Naive thymus-derived CD4-positive, alpha-beta T cell (primary cell): ENCODE measurements at regions not wholly inside any gene's neighbourhood (a gene's known extent, or its start where the extent isn't known, plus 50 kb on each side); places are given as distances from the start of the nearest gene placed in this dataset.

Experiments
- ATAC-seq: fragments of 150-1000 bp; cut with Tn5 transposase; 2 replicates; pipeline ENCODE4 v1.10.0; 2021; ENCODE audit warnings: mild to moderate bottlenecking, moderate library complexity
- CTCF ChIA-PET: fragments of 350-600 bp; sonication (Branson Sonifier 250); formaldehyde crosslinking; loops from one replicate; lab custom pipeline; 2021; ENCODE audit warnings: antibody characterized with exemption; lab: Charles Lee
- POLR2A ChIA-PET: fragments of 350-600 bp; sonication (Branson Sonifier 250); formaldehyde crosslinking; loops from one replicate; lab custom pipeline; 2021; ENCODE audit warnings: antibody characterized with exemption, inconsistent platforms; lab: Charles Lee
- DNase-seq, 9 donors: peaks; one replicate each; pipeline versions ENCODE4 v3.0.0 to v3.0.0-alpha.2; 2020 to 2022; ENCODE audit warnings: mixed read lengths in 1 of 9
- H3K27ac ChIP-seq: one replicate; pipeline ENCODE4 v1.7.0; 2013; ENCODE audit warnings: mild to moderate bottlenecking, low read depth, low read length, moderate library complexity
- H3K27me3 ChIP-seq, 2 donors: one replicate each; pipeline ENCODE4 v1.7.0; 2013; ENCODE audit warnings: low read length in 2 of 2, mild to moderate bottlenecking in 2 of 2, moderate library complexity in 2 of 2; ENCODE audit not compliant: control insufficient read depth in 2 of 2, insufficient read depth in 2 of 2
- H3K36me3 ChIP-seq, 3 experiments: 1 replicate in 2 of 3; 2 replicates in 1 of 3; pipeline ENCODE4 v1.7.0; 2013; ENCODE audit warnings: low read length in 3 of 3, mild to moderate bottlenecking in 3 of 3, moderate library complexity in 1 of 3; ENCODE audit not compliant: insufficient read depth in 3 of 3, control insufficient read depth in 2 of 3
- H3K4me1 ChIP-seq, 2 donors: one replicate each; pipeline ENCODE4 v1.7.0; 2013; ENCODE audit warnings: low read length in 2 of 2, mild to moderate bottlenecking in 2 of 2, moderate library complexity in 1 of 2; ENCODE audit not compliant: control insufficient read depth in 2 of 2, insufficient read depth in 2 of 2
- H3K4me3 ChIP-seq: 2 replicates; pipeline ENCODE4 v1.7.0; 2013; ENCODE audit warnings: mild to moderate bottlenecking, low read length
- H3K9me3 ChIP-seq, 3 experiments: 1 replicate in 2 of 3; 2 replicates in 1 of 3; pipeline ENCODE4 v1.7.0; 2013; ENCODE audit warnings: low read length in 3 of 3; ENCODE audit not compliant: control insufficient read depth in 2 of 3
- H3K27ac Mint-ChIP-seq, 9 donors: one replicate each; pipeline ENCODE4 v1.8.0; 2020 to 2022; ENCODE audit warnings: mixed read lengths in 9 of 9, mild to moderate bottlenecking in 8 of 9, moderate library complexity in 5 of 9, inconsistent platforms in 2 of 9
- H3K27me3 Mint-ChIP-seq, 5 donors: one replicate each; pipeline ENCODE4 v1.8.0; 2021 to 2022; ENCODE audit warnings: mixed read lengths in 5 of 5, mild to moderate bottlenecking in 1 of 5
- H3K36me3 Mint-ChIP-seq, 5 donors: one replicate each; pipeline ENCODE4 v1.8.0; 2020 to 2022; ENCODE audit warnings: mixed read lengths in 5 of 5, mild to moderate bottlenecking in 3 of 5, inconsistent platforms in 1 of 5
- H3K4me1 Mint-ChIP-seq, 7 donors: one replicate each; pipeline ENCODE4 v1.8.0; 2020 to 2022; ENCODE audit warnings: mixed read lengths in 7 of 7, mild to moderate bottlenecking in 3 of 7, inconsistent platforms in 1 of 7
- H3K4me3 Mint-ChIP-seq, 10 donors: one replicate each; pipeline ENCODE4 v1.8.0; 2020 to 2022; ENCODE audit warnings: mild to moderate bottlenecking in 10 of 10, mixed read lengths in 10 of 10, moderate library complexity in 6 of 10, inconsistent platforms in 2 of 10
- H3K9me3 Mint-ChIP-seq, 11 donors: one replicate each; pipeline ENCODE4 v1.8.0; 2020 to 2022; ENCODE audit warnings: mixed read lengths in 11 of 11, mild to moderate bottlenecking in 4 of 11, inconsistent platforms in 1 of 11, moderate library complexity in 1 of 11
- intact Hi-C, 2 donors: fragments of 100-400 bp; cut with micrococcal nuclease; formaldehyde crosslinking; loops; one replicate each; pipeline ENCODE4 v1.15.1; 2023

DNA sequence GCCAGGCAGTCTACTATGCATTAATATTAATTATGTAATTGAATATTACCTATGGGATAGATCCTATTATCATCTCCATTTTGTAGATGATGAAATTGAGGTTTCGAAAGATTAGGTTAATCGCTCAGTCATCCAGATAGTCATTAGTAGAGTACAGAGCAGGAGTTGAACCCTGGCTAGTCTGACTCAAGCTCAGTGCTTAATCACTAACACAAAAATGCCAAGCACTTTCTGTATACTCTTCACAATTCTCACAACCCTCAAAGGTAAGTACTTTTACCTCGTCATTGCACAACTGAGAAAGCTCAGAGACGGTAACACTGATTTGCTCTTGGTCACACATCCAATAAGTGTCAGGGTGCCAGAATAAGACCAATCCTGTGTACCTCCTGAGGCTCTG, 280.2 kb upstream of the PLXNA2 start:
- H3K4me1 ChIP-seq, result no peaks in the 10 kb centered on the region
- no peaks in the 10 kb centered on the region for H3K27me3 ChIP-seq
- ATAC-seq (no peak), DNase-seq (no peak)
- intact Hi-C loops, result no loop called here
- ChIA-PET CTCF (no interaction called here), POLR2A (no interaction called here)
- no peaks in the 10 kb centered on the region for H3K9me3 ChIP-seq
- no peaks in the 10 kb centered on the region for H3K36me3 ChIP-seq
- H3K4me1 Mint-ChIP-seq, result no peaks in the 10 kb centered on the region
- H3K36me3 Mint-ChIP-seq, result no peaks in the 10 kb centered on the region
- peaks cover 0 to 2% (median 0%) of the 10 kb centered on the region in 11 donors for H3K9me3 Mint-ChIP-seq
- H3K27me3 Mint-ChIP-seq, result peaks cover 0 to 17% (median 8%) of the 10 kb centered on the region in 5 donors
- H3K4me3 Mint-ChIP-seq, result no peak overlapping the region
- H3K4me3 ChIP-seq, result no peak overlapping the region
- no peak overlapping the region for H3K27ac ChIP-seq
- H3K27ac Mint-ChIP-seq, result no peak overlapping the region

DNA sequence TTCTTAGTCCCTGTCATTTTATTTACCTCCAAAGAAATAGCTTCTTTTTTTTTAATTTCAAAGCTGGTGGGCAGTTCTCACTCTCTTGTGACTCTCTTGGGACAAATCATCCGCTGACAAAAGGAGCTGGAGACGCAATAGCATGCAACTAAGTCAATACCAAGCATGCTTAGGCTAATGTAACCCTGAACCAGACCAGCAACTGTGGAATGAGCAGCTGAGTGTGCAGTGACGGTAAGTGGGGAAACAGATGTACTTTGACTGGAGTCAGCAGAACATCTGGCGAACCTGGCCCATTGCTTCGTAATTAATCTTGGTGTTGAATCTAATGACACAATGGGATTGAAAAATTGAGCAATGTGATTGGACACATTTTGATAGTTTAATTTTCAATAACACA, 280.7 kb upstream of the PLXNA2 start:
- no peaks in the 10 kb centered on the region for H3K4me1 ChIP-seq
- no peak for DNase-seq
- H3K4me3 ChIP-seq, result no peak overlapping the region
- H3K36me3 Mint-ChIP-seq, result no peaks in the 10 kb centered on the region
- H3K27me3 ChIP-seq, result no peaks in the 10 kb centered on the region
- ATAC-seq, result no peak
- intact Hi-C loops, result no loop called here
- H3K4me1 Mint-ChIP-seq, result no peaks in the 10 kb centered on the region
- peaks cover 0 to 2% (median 0%) of the 10 kb centered on the region in 11 donors for H3K9me3 Mint-ChIP-seq
- H3K9me3 ChIP-seq, result no peaks in the 10 kb centered on the region
- ChIA-PET CTCF (no interaction called here), POLR2A (no interaction called here)
- no peaks in the 10 kb centered on the region for H3K36me3 ChIP-seq
- peaks cover 0 to 19% (median 8%) of the 10 kb centered on the region in 5 donors for H3K27me3 Mint-ChIP-seq
- no peak overlapping the region for H3K27ac Mint-ChIP-seq
- no peak overlapping the region for H3K4me3 Mint-ChIP-seq
- H3K27ac ChIP-seq, result no peak overlapping the region

DNA sequence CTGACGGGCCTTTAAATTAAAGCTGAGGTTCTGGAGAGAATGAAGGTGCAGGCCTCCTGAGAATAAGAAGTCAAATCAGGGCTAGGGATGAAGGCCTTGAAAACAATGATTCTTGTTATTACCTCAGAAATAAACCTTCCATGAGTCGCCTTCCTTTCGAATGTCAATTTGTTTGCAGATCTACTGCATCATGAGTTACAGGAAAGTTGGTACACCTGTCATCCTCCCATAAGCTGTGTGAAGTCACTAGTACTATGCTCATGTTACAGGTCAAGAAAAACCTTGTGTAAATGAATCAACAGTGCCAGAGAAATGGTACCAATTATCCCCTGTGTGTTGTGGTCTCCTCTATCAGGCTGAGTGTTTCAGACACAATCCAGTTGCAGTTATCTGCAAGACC, 281.2 kb upstream of the PLXNA2 start:
- Histone ChIP-seq H3K27me3 (no peaks in the 10 kb centered on the region), H3K9me3 (no peaks in the 10 kb centered on the region), H3K4me1 (no peaks in the 10 kb centered on the region), H3K36me3 (no peaks in the 10 kb centered on the region), H3K4me3 (no peak overlapping the region), H3K27ac (no peak overlapping the region)
- ChIA-PET CTCF (no interaction called here), POLR2A (no interaction called here)
- Mint-ChIP-seq H3K9me3 (peaks cover 0 to 2% (median 0%) of the 10 kb centered on the region in 11 donors), H3K27me3 (peaks cover 0 to 20% (median 8%) of the 10 kb centered on the region in 5 donors), H3K4me3 (no peak overlapping the region), H3K4me1 (no peaks in the 10 kb centered on the region), H3K27ac (no peak overlapping the region), H3K36me3 (no peaks in the 10 kb centered on the region)
- intact Hi-C loops, result no loop called here
- ATAC-seq, result no peak
- no peak for DNase-seq

DNA sequence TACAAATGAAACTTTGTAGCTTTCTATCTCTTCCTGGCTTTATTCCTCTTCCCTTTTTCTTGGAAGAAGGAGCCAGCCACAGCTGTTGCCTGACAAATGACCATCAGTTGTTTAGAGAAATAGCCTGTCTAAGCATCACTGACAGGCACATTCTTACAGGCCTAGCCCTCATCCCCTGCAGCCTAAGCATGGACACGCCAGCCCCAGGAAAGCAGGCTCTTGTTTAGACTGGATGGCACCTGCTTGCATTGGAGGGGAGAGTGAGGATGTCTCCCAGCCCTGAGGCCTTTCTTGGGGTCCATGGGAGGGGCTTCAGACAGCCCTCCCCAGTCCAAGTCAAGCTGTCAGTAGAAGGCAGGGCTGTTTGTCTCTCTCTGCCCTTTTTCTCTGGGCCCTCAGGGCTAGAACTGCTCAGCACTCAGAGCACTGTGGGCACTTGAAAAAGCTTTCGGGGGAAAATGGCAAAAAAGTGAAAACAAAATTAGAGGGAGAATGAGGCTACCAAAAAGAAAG, 282.5 kb upstream of the PLXNA2 start:
- Histone ChIP-seq H3K4me1 (no peaks in the 10 kb centered on the region), H3K27me3 (no peaks in the 10 kb centered on the region), H3K9me3 (no peaks in the 10 kb centered on the region), H3K36me3 (no peaks in the 10 kb centered on the region), H3K27ac (no peak overlapping the region), H3K4me3 (no peak overlapping the region)
- Mint-ChIP-seq H3K27me3 (peaks cover 0 to 19% (median 10%) of the 10 kb centered on the region in 5 donors), H3K36me3 (no peaks in the 10 kb centered on the region), H3K9me3 (peaks cover 0 to 2% (median 0%) of the 10 kb centered on the region in 11 donors), H3K27ac (no peak overlapping the region), H3K4me1 (no peaks in the 10 kb centered on the region), H3K4me3 (no peak overlapping the region)
- DNase-seq, result no peak
- intact Hi-C loops, result no loop called here
- ATAC-seq, result no peak
- ChIA-PET POLR2A (no interaction called here), CTCF (no interaction called here)

DNA sequence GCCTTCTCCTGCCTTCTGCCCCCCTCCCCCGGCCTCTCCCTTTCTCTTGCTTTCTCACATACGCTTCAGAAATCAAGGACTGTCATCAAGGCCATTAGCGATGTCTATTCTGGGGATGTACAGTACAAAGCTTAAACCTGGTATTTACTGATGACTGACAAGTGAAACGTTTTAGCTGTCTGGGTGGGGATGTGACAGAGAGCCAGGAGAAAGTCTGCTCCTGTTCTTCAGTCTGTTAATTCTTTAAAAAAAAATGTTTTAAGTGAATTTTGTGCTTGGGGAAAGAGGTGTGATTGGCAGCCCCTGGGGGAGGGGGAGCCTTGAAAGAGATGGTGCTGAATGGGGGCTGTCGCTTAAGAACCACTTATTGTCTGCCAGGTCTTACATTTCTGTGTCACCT, 283.0 kb upstream of the PLXNA2 start:
- Histone ChIP-seq H3K36me3 (no peaks in the 10 kb centered on the region), H3K4me3 (no peak overlapping the region), H3K27me3 (no peaks in the 10 kb centered on the region), H3K4me1 (no peaks in the 10 kb centered on the region), H3K9me3 (no peaks in the 10 kb centered on the region), H3K27ac (no peak overlapping the region)
- Mint-ChIP-seq H3K27ac (no peak overlapping the region), H3K4me3 (no peak overlapping the region), H3K27me3 (peaks cover 0 to 21% (median 15%) of the 10 kb centered on the region in 5 donors), H3K36me3 (no peaks in the 10 kb centered on the region), H3K4me1 (no peaks in the 10 kb centered on the region), H3K9me3 (peaks cover 0 to 2% (median 0%) of the 10 kb centered on the region in 11 donors)
- intact Hi-C loops, result no loop called here
- CTCF ChIA-PET, result no interaction called here
- POLR2A ChIA-PET, result no interaction called here
- ATAC-seq, result no peak
- DNase-seq, result no peak

DNA sequence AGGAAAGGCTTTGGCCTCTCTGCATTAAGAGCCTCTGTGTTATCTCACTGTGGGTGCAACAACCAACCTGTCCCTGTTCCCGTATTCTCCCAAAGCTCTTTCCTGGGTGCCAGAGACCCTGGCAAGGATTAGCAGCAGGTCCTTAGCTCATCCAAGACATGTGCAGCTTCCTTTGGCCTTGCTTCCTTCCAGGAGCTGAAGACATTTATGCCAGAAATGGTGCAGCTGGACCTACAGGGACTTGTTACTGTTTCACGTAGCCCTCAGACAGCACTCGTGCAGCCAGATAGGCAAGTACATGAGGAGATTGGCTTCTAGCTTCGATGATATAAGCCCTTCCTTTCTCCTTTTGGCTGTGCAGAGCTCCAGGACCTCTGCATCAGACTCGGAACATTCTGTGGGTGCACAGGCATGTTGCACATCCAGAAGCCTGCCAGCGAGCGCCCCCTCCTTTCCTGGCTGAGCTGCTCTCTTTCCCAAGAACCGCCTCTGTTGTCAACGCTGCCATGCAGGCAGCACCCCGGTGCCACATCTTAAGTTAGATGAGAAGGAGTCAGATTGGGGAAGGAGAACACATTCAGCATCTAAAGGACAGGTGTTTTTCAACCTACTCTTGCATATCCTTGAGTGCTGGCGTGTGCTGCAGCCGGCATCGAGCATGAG, 284.5 kb upstream of the PLXNA2 start:
- DNase-seq, result no peak
- Histone ChIP-seq H3K4me3 (no peak overlapping the region), H3K27ac (no peak overlapping the region), H3K36me3 (no peaks in the 10 kb centered on the region), H3K9me3 (no peaks in the 10 kb centered on the region), H3K27me3 (no peaks in the 10 kb centered on the region), H3K4me1 (no peaks in the 10 kb centered on the region)
- CTCF ChIA-PET, result no interaction called here
- ATAC-seq, result no peak
- peaks cover 0 to 28% (median 25%) of the 10 kb centered on the region in 5 donors for H3K27me3 Mint-ChIP-seq
- POLR2A ChIA-PET, result no interaction called here
- H3K4me3 Mint-ChIP-seq, result no peak overlapping the region
- H3K9me3 Mint-ChIP-seq, result peaks cover 0 to 2% (median 0%) of the 10 kb centered on the region in 11 donors
- intact Hi-C loops, result no loop called here
- H3K27ac Mint-ChIP-seq, result no peak overlapping the region
- H3K36me3 Mint-ChIP-seq, result no peaks in the 10 kb centered on the region
- H3K4me1 Mint-ChIP-seq, result no peaks in the 10 kb centered on the region
